ENCODE measurements at regions not wholly inside any gene's neighbourhood (a gene's known extent, or its start where the extent isn't known, plus 50 kb on each side); places are given as distances from the start of the nearest gene placed in this dataset.

DNA sequence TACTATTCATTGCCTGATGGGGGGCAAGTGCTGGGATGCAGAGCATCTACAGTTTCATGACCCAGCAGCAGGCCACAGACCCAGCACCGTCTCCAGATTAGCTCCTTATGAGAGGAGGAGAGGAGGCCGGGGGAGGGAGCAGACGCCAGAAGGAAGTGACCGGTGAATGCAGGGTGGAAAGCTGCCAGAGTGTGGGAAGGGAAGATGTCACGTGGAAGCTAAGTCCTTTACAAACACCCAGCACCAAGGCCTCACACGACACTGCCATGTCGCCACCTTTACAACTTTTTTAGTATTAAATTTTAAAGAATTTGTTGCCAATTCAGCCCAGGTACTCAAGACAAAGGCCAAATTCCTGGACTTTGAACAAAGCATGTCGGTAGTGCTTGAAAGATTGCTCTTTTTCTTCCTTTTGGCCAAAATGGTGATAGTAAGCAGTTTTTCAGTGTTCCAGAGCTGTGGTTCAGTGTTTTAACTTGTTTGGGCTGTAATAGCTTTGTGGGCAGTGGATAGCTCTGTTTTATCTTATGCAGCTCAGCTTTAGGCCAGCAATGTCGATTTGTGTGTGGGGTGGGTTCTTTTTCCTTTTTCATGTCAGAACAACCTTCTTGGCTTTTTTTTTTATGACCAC, 58.2 kb downstream of the ZBTB38 start:
- H3K4me2 ChIP-seq (ENCODE audit: insufficient read depth in 1 of 2, low read depth in 2 of 2, low read length in 2 of 2): no peak overlapping the region
- no peaks in the 10 kb centered on the region for H3K23me2 ChIP-seq (ENCODE audit: low read depth, low read length)
- DNase-seq (ENCODE audit: low read depth in 1 of 2, low spot score in 2 of 2): no peak
- no peak overlapping the region for H3K9ac ChIP-seq (replicated peaks in 1 of 4; ENCODE audit: extremely low read depth in 1 of 4, low read depth in 3 of 4, low read length in 3 of 4)
- H2BK15ac ChIP-seq (ENCODE audit: low read length): no peak overlapping the region
- H3K14ac ChIP-seq (ENCODE audit: insufficient read length): no peak overlapping the region
- H3K36me3 ChIP-seq (ENCODE audit: control insufficient read depth in 2 of 4, insufficient read depth in 4 of 4, low read length in 3 of 4): no peaks in the 10 kb centered on the region
- H3K27me3 ChIP-seq (replicated peaks in 1 of 4; ENCODE audit: control insufficient read depth in 3 of 4, extremely low read depth in 1 of 4, insufficient read depth in 3 of 4, low read length in 3 of 4): no peaks in the 10 kb centered on the region
- no peak overlapping the region for H4K8ac ChIP-seq (ENCODE audit: extremely low read depth, insufficient read depth, low read length)
- peak overlapping the region; percentile 25; the same call in 1 of the 2 replicates for H2BK20ac ChIP-seq (ENCODE audit: low read length)
- H3K4me1 ChIP-seq (replicated peaks in 1 of 4; ENCODE audit: control insufficient read depth in 3 of 4, insufficient read depth in 4 of 4, low read length in 3 of 4): peaks cover 0 to 8% (median 3%) of the 10 kb centered on the region in 4 experiments; a peak in 4 of 7 replicates
- no peak for FAIRE-seq
- H4K91ac ChIP-seq (replicated peaks; ENCODE audit: insufficient read length, low read length): no peak overlapping the region
- H2BK120ac ChIP-seq (replicated peaks; ENCODE audit: low read depth, low read length): no peak overlapping the region
- no peak overlapping the region for H4K5ac ChIP-seq (ENCODE audit: insufficient read length, low read depth, low read length)
- no peaks in the 10 kb centered on the region; the same call in 1 of the 2 replicates for H3K79me1 ChIP-seq (ENCODE audit: low read depth, low read length)
- no peak overlapping the region for H3K56ac ChIP-seq (replicated peaks; ENCODE audit: insufficient read length, low read depth, low read length)
- 58% methylated on average over 9 of the region's 9 CpGs; no CpG with 5 or more reads in 1 of the 2 experiments for WGBS, 2 experiments (ENCODE audit: extremely low coverage in 1 of 2, insufficient coverage in 1 of 2, insufficient read length in 1 of 2, insufficient replicate concordance in 2 of 2, low coverage in 1 of 2, low lambda C conversion rate in 2 of 2, missing lambda C conversion rate in 1 of 2)
- no peak overlapping the region for H3K23ac ChIP-seq (ENCODE audit: insufficient read length)
- H3K18ac ChIP-seq (ENCODE audit: extremely low read depth, low read length): no peak overlapping the region
- no peak overlapping the region for H2BK12ac ChIP-seq (ENCODE audit: low read depth, low read length)
- no peak overlapping the region for H2AK5ac ChIP-seq (ENCODE audit: low read depth, low read length)
- no peak overlapping the region for H3K27ac ChIP-seq (ENCODE audit: low read depth, low read length)
- H3K4me3 ChIP-seq (ENCODE audit: extremely low read depth in 1 of 4, insufficient read depth in 2 of 4, low read depth in 3 of 4, low read length in 4 of 4): no peak overlapping the region
- no peaks in the 10 kb centered on the region for H4K20me1 ChIP-seq (replicated peaks in 1 of 2; ENCODE audit: control insufficient read depth in 1 of 2, insufficient read depth in 2 of 2, low read length in 2 of 2)
- H3K79me2 ChIP-seq (ENCODE audit: control insufficient read depth in 1 of 2, insufficient read depth in 2 of 2, low read length in 2 of 2): no peaks in the 10 kb centered on the region
- H2AFZ ChIP-seq (ENCODE audit: low read length): no peak overlapping the region
- no peak overlapping the region for H2BK5ac ChIP-seq (ENCODE audit: low read depth, low read length)
- POLR2A ChIA-PET (ENCODE audit: partially characterized antibody): interaction anchor here (1.5 to 1.8 kb wide), 2 partner anchors 10 to 22 kb away, joined by 4 to 5 read pairs; no protein-coding TSS in a partner anchor
- H3K4ac ChIP-seq (replicated peaks; ENCODE audit: insufficient read length, low read depth, low read length): no peak overlapping the region
- no peaks in the 10 kb centered on the region for H3K9me3 ChIP-seq (ENCODE audit: insufficient read depth in 2 of 2, low read depth in 1 of 2, low read length in 1 of 2)
- CTCF ChIA-PET (ENCODE audit: partially characterized antibody): interaction anchor here (0.6 to 15.5 kb wide), 9 partner anchors 10 to 1135 kb away, joined by 3 to 205 read pairs (median 8); no protein-coding TSS in a partner anchor
- TF ChIP-seq, protein P1, sequence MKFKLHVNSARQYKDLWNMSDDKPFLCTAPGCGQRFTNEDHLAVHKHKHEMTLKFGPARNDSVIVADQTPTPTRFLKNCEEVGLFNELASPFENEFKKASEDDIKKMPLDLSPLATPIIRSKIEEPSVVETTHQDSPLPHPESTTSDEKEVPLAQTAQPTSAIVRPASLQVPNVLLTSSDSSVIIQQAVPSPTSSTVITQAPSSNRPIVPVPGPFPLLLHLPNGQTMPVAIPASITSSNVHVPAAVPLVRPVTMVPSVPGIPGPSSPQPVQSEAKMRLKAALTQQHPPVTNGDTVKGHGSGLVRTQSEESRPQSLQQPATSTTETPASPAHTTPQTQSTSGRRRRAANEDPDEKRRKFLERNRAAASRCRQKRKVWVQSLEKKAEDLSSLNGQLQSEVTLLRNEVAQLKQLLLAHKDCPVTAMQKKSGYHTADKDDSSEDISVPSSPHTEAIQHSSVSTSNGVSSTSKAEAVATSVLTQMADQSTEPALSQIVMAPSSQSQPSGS (IDR thresholded peaks at IDR 0.05; ENCODE audit: low read length): no peak
- TF ChIP-seq, protein P2, sequence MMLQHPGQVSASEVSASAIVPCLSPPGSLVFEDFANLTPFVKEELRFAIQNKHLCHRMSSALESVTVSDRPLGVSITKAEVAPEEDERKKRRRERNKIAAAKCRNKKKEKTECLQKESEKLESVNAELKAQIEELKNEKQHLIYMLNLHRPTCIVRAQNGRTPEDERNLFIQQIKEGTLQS (IDR thresholded peaks at IDR 0.05; ENCODE audit: insufficient read depth, low read depth, low read length): no peak
- TF ChIP-seq CBX8 (IDR thresholded peaks at IDR 0.05; ENCODE audit: borderline replicate concordance, low read depth, low read length) (no peak), POLR2A (IDR thresholded peaks at IDR 0.05; ENCODE audit: control extremely low read depth in 1 of 2, low read depth in 2 of 2, low read length in 2 of 2) (no peak), CHD2 (IDR thresholded peaks at IDR 0.05; ENCODE audit: low read length) (no peak), RFX5 (IDR thresholded peaks at IDR 0.05; ENCODE audit: borderline replicate concordance, low read depth, low read length) (no peak), YY1 (IDR thresholded peaks at IDR 0.05; ENCODE audit: low read depth, low read length) (no peak), SUZ12 (IDR thresholded peaks at IDR 0.05; ENCODE audit: low read length) (no peak), TAF7 (optimal IDR thresholded peaks at IDR 0.05; ENCODE audit: borderline replicate concordance, low read depth, low read length) (no peak)
